ENCODE measurements at regions not wholly inside any gene's neighbourhood (a gene's known extent, or its start where the extent isn't known, plus 50 kb on each side); places are given as distances from the start of the nearest gene placed in this dataset.

GRCh38 chr15:96125721-96126415, 204.6 kb upstream of the NR2F2 start:
- FAIRE-seq (no peak), DNase-seq (ENCODE audit: insufficient read length, low spot score) (no peak)
- TF ChIP-seq POLR2AphosphoS5 (IDR thresholded peaks at IDR 0.05; ENCODE audit: low read depth, low read length) (no peak), POLR2A (IDR thresholded peaks at IDR 0.05; ENCODE audit: low read depth, low read length) (no peak), TAF1 (IDR thresholded peaks at IDR 0.05; ENCODE audit: low read depth, low read length) (no peak), POU2F2 (IDR thresholded peaks at IDR 0.05; ENCODE audit: low read depth, low read length) (no peak), PAX5 (IDR thresholded peaks at IDR 0.05; ENCODE audit: insufficient read depth, low read length, severe bottlenecking) (no peak), SPI1 (IDR thresholded peaks at IDR 0.05; ENCODE audit: low read depth, low read length) (no peak)

DNA sequence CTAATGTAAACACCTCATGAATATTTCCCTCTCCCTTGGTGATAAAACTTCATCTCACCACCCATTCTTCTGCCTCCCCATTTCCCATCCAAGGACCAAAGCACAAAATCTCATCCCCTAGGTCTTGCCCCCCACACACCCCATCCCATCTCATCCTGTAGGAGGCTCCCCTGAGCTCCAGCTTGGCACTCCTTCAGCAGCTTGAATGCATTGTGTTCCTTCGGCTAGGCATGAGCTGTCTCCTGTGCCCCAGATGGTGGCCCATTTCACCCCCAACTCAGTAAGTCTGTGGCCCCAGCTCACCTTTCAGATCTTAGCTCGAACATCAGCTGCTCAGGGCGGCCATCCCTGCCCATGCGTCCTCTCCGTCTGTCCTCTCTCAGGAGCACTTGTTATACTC, 203.6 kb upstream of the NR2F2 start:
- DNase-seq (ENCODE audit: insufficient read length, low spot score) (no peak), FAIRE-seq (no peak)

GRCh38 chr15:96130734-96131133, 199.8 kb upstream of the NR2F2 start:
- DNase-seq (ENCODE audit: insufficient read length, low spot score) (no peak), FAIRE-seq (no peak)
- TF ChIP-seq POU2F2 (IDR thresholded peaks at IDR 0.05; ENCODE audit: low read depth, low read length) (no peak), SPI1 (IDR thresholded peaks at IDR 0.05; ENCODE audit: low read depth, low read length) (no peak), PAX5 (IDR thresholded peaks at IDR 0.05; ENCODE audit: insufficient read depth, low read length, severe bottlenecking) (no peak)

More for the DNA sequence above, 203.6 kb upstream of the NR2F2 start:
- TF ChIP-seq POLR2AphosphoS5 (IDR thresholded peaks at IDR 0.05; ENCODE audit: low read depth, low read length), result no peak
- no peak for TF ChIP-seq SPI1 (IDR thresholded peaks at IDR 0.05; ENCODE audit: low read depth, low read length)
- no peak for TF ChIP-seq TAF1 (IDR thresholded peaks at IDR 0.05; ENCODE audit: low read depth, low read length)
- TF ChIP-seq PAX5 (IDR thresholded peaks at IDR 0.05; ENCODE audit: insufficient read depth, low read length, severe bottlenecking), result no peak
- no peak for TF ChIP-seq POU2F2 (IDR thresholded peaks at IDR 0.05; ENCODE audit: low read depth, low read length)
- TF ChIP-seq POLR2A (IDR thresholded peaks at IDR 0.05; ENCODE audit: low read depth, low read length), result no peak

DNA sequence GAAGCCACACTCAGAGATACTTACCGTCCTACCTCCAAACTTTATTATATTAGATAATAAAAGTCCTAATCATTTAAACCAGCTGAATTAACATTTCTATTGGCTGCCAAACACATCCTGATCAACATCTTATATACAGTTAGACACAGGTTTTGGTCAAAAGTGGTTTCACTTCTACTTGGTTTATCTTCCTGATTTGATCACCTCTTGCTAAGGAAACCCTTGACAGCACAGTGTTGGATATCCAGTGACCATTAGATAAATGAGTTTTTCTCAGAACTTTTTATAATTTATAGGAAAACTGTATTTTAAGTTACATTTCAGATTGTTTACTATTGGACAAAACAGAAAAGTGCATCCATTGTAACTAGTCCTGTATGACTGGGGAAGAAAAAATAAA, 198.4 kb upstream of the NR2F2 start:
- FAIRE-seq (no peak), DNase-seq (ENCODE audit: insufficient read length, low spot score) (no peak)
- TF ChIP-seq POU2F2 (IDR thresholded peaks at IDR 0.05; ENCODE audit: low read depth, low read length) (no peak), PAX5 (IDR thresholded peaks at IDR 0.05; ENCODE audit: insufficient read depth, low read length, severe bottlenecking) (no peak), SPI1 (IDR thresholded peaks at IDR 0.05; ENCODE audit: low read depth, low read length) (no peak), POLR2A (IDR thresholded peaks at IDR 0.05; ENCODE audit: low read depth, low read length) (no peak), POLR2AphosphoS5 (IDR thresholded peaks at IDR 0.05; ENCODE audit: low read depth, low read length) (no peak), TAF1 (IDR thresholded peaks at IDR 0.05; ENCODE audit: low read depth, low read length) (no peak)

- TF ChIP-seq SPI1 (IDR thresholded peaks at IDR 0.05; ENCODE audit: low read depth, low read length) (no peak), POLR2A (IDR thresholded peaks at IDR 0.05; ENCODE audit: low read depth, low read length) (no peak), POU2F2 (IDR thresholded peaks at IDR 0.05; ENCODE audit: low read depth, low read length) (no peak), TAF1 (IDR thresholded peaks at IDR 0.05; ENCODE audit: low read depth, low read length) (no peak), POLR2AphosphoS5 (IDR thresholded peaks at IDR 0.05; ENCODE audit: low read depth, low read length) (no peak), PAX5 (IDR thresholded peaks at IDR 0.05; ENCODE audit: insufficient read depth, low read length, severe bottlenecking) (no peak)
- DNase-seq (ENCODE audit: insufficient read length, low spot score), result no peak
- no peak for FAIRE-seq
Measured at GRCh38 chr15:96135166-96136093, 195.1 kb upstream of the NR2F2 start.

DNA sequence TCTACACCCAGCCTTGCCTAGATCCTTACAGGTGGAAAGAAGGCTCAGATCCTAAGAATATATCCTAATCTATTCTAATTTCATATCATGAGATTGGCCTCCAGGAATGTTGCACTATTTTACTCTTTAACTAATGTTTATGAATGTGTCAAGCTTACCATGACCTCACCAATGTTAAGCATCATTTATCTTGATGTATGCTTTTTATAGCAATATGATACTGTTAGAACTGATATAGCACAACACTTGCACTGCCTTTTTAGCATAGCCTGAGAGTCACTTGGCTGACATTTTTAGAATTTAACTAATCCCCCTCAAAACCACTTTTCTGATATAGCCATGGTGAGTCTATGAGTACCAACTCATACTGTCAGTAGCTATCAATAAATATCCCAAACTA, 191.5 kb upstream of the NR2F2 start:
- DNase-seq (ENCODE audit: insufficient read length, low spot score), result no peak
- TF ChIP-seq SPI1 (IDR thresholded peaks at IDR 0.05; ENCODE audit: low read depth, low read length), result no peak
- no peak for TF ChIP-seq POLR2A (IDR thresholded peaks at IDR 0.05; ENCODE audit: low read depth, low read length)
- no peak for TF ChIP-seq POU2F2 (IDR thresholded peaks at IDR 0.05; ENCODE audit: low read depth, low read length)
- TF ChIP-seq PAX5 (IDR thresholded peaks at IDR 0.05; ENCODE audit: insufficient read depth, low read length, severe bottlenecking), result no peak
- TF ChIP-seq TAF1 (IDR thresholded peaks at IDR 0.05; ENCODE audit: low read depth, low read length), result no peak
- no peak for TF ChIP-seq POLR2AphosphoS5 (IDR thresholded peaks at IDR 0.05; ENCODE audit: low read depth, low read length)
- FAIRE-seq, result no peak

GRCh38 chr15:96142498-96142897, 188.0 kb upstream of the NR2F2 start:
- no peak for FAIRE-seq
- no peak for DNase-seq (ENCODE audit: insufficient read length, low spot score)
- no peak for TF ChIP-seq TAF1 (IDR thresholded peaks at IDR 0.05; ENCODE audit: low read depth, low read length)
- no peak for TF ChIP-seq POU2F2 (IDR thresholded peaks at IDR 0.05; ENCODE audit: low read depth, low read length)
- TF ChIP-seq POLR2A (IDR thresholded peaks at IDR 0.05; ENCODE audit: low read depth, low read length), result no peak
- TF ChIP-seq PAX5 (IDR thresholded peaks at IDR 0.05; ENCODE audit: insufficient read depth, low read length, severe bottlenecking), result no peak
- no peak for TF ChIP-seq POLR2AphosphoS5 (IDR thresholded peaks at IDR 0.05; ENCODE audit: low read depth, low read length)

DNA sequence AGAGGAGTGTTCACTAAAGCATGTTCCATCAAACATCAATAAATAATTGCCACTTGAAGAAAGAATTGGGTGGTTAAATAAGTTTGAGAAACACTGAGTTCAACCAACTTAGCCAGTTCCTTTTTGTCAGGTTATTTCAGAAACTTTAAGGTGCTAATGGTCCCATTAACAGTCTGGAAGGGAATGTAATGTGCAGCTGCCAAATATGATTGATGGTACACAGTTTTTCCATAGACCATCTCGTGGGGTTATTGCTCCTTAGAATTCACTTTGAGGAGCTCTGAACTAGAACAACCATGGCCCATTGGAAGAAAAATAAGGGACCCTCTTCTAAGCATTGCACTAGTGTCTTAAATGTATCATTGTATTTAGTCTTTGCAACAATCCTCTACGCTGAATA, 185.8 kb upstream of the NR2F2 start:
- FAIRE-seq (no peak), DNase-seq (ENCODE audit: insufficient read length, low spot score) (no peak)
- no peak for TF ChIP-seq TAF1 (IDR thresholded peaks at IDR 0.05; ENCODE audit: low read depth, low read length)
- TF ChIP-seq SPI1 (IDR thresholded peaks at IDR 0.05; ENCODE audit: low read depth, low read length), result no peak
- TF ChIP-seq POU2F2 (IDR thresholded peaks at IDR 0.05; ENCODE audit: low read depth, low read length), result no peak
- TF ChIP-seq POLR2A (IDR thresholded peaks at IDR 0.05; ENCODE audit: low read depth, low read length), result no peak
- TF ChIP-seq PAX5 (IDR thresholded peaks at IDR 0.05; ENCODE audit: insufficient read depth, low read length, severe bottlenecking), result no peak
- TF ChIP-seq POLR2AphosphoS5 (IDR thresholded peaks at IDR 0.05; ENCODE audit: low read depth, low read length), result no peak

- DNase-seq (ENCODE audit: insufficient read length, low spot score) (no peak), FAIRE-seq (no peak)
- TF ChIP-seq POLR2AphosphoS5 (IDR thresholded peaks at IDR 0.05; ENCODE audit: low read depth, low read length) (no peak), POU2F2 (IDR thresholded peaks at IDR 0.05; ENCODE audit: low read depth, low read length) (no peak), SPI1 (IDR thresholded peaks at IDR 0.05; ENCODE audit: low read depth, low read length) (no peak), POLR2A (IDR thresholded peaks at IDR 0.05; ENCODE audit: low read depth, low read length) (no peak), TAF1 (IDR thresholded peaks at IDR 0.05; ENCODE audit: low read depth, low read length) (no peak), PAX5 (IDR thresholded peaks at IDR 0.05; ENCODE audit: insufficient read depth, low read length, severe bottlenecking) (no peak)
Measured at GRCh38 chr15:96146726-96147125, 183.8 kb upstream of the NR2F2 start.

Measured in GM12891 (cell line).